Neural cell (in vitro differentiated cells): ENCODE measurements at regions not wholly inside any gene's neighbourhood (a gene's known extent, or its start where the extent isn't known, plus 50 kb on each side); places are given as distances from the start of the nearest gene placed in this dataset.

Experiments
- H2AFZ ChIP-seq: fragments of 200-600, 300-800 bp; sonication (generic), shearing (Covaris generic); 2 replicates; pipeline ENCODE4 v1.6.0; 2014; ENCODE audit warnings: low read depth, mild to moderate bottlenecking, antibody characterized with exemption, low read length, moderate library complexity
- H3F3A ChIP-seq: fragments of 200-600 bp; shearing (Covaris generic); 2 replicates; pipeline ENCODE4 v1.6.1; 2016; ENCODE audit warnings: mild to moderate bottlenecking, moderate library complexity, mixed read lengths, antibody characterized with exemption, low read length; ENCODE audit not compliant: insufficient read depth, poor library complexity, severe bottlenecking
- H3K27ac ChIP-seq: fragments of 200-600, 300-800 bp; sonication (generic), shearing (Covaris generic); 2 replicates; pipeline ENCODE4 v1.5.1; 2014; ENCODE audit warnings: mild to moderate bottlenecking, low read length, moderate library complexity
- H3K27me3 ChIP-seq: fragments of 300-800, 200-600 bp; sonication (generic), shearing (Covaris generic); 2 replicates; pipeline ENCODE4 v1.6.0; 2014; ENCODE audit warnings: mild to moderate bottlenecking, low read depth, low read length, moderate library complexity; ENCODE audit not compliant: insufficient read depth
- H3K36me3 ChIP-seq: fragments of 300-800, 200-600 bp; sonication (generic), shearing (Covaris generic); 2 replicates; pipeline ENCODE4 v1.5.1; 2014; ENCODE audit warnings: mild to moderate bottlenecking, antibody characterized with exemption, low read length, moderate library complexity; ENCODE audit not compliant: insufficient read depth
- H3K4me2 ChIP-seq: fragments of 300-800, 200-600 bp; sonication (generic), shearing (Covaris generic); 2 replicates; pipeline ENCODE4 v1.6.0; 2014; ENCODE audit warnings: mild to moderate bottlenecking, low read length
- H3K4me3 ChIP-seq: fragments of 300-800, 200-600 bp; sonication (generic), shearing (Covaris generic); 2 replicates; pipeline ENCODE4 v1.5.1; 2014; ENCODE audit warnings: mild to moderate bottlenecking, low read length, moderate library complexity
- H3K79me2 ChIP-seq: fragments of 200-600 bp; shearing (Covaris generic); replicated peaks from 2 replicates; pipeline ENCODE4 v1.6.0; 2014; ENCODE audit warnings: mild to moderate bottlenecking, low read length, moderate library complexity; ENCODE audit not compliant: insufficient read depth
- H3K9ac ChIP-seq: fragments of 300-800, 200-600 bp; sonication (generic), shearing (Covaris generic); 2 replicates; pipeline ENCODE4 v1.6.1; 2016; ENCODE audit warnings: mild to moderate bottlenecking, low read length, mixed read lengths
- H3K9me2 ChIP-seq: fragments of 200-600 bp; shearing (Covaris generic); 2 replicates; pipeline ENCODE4 v1.6.1; 2016; ENCODE audit warnings: mild to moderate bottlenecking, low read length, mixed read lengths; ENCODE audit not compliant: insufficient read depth
- H3K9me3 ChIP-seq: fragments of 200-600, 300-800 bp; sonication (generic), shearing (Covaris generic); 2 replicates; pipeline ENCODE4 v1.6.1; 2016; ENCODE audit warnings: mild to moderate bottlenecking, mixed run types, low read length, moderate library complexity, mixed read lengths
- H4K20me1 ChIP-seq: fragments of 200-600 bp; shearing (Covaris generic); 2 replicates; pipeline ENCODE4 v1.6.1; 2016; ENCODE audit warnings: mild to moderate bottlenecking, mixed run types; ENCODE audit not compliant: insufficient read depth
- EP300 ChIP-seq: fragments of 450-650 bp; conservative IDR thresholded peaks from 2 replicates; pipeline ENCODE4 v1.6.1; 2014; ENCODE audit warnings: antibody characterized with exemption, mild to moderate bottlenecking, moderate library complexity; ENCODE audit not compliant: poor library complexity, severe bottlenecking
- EZH2 ChIP-seq: fragments of 200-600, 300-800 bp; shearing (Covaris generic), sonication (generic); IDR thresholded peaks from 2 replicates; pipeline ENCODE4 v1.6.1; 2014; ENCODE audit warnings: antibody characterized with exemption, low read length, borderline replicate concordance, mild to moderate bottlenecking; ENCODE audit not compliant: insufficient read depth, poor library complexity, severe bottlenecking
- MXI1 ChIP-seq: fragments of 450-650 bp; conservative IDR thresholded peaks from 2 replicates; pipeline ENCODE4 v1.6.1; 2014; ENCODE audit warnings: antibody characterized with exemption, mild to moderate bottlenecking; ENCODE audit not compliant: poor library complexity, severe bottlenecking
- POLR2AphosphoS5 ChIP-seq: IDR thresholded peaks from 2 replicates; pipeline ENCODE4 v1.6.1; 2012
- RAD21 ChIP-seq: fragments of 450-650 bp; conservative IDR thresholded peaks from 2 replicates; pipeline ENCODE4 v1.6.1; 2014; ENCODE audit warnings: antibody characterized with exemption, mild to moderate bottlenecking, moderate library complexity
- SMC3 ChIP-seq: fragments of 450-650 bp; conservative IDR thresholded peaks from 2 replicates; pipeline ENCODE4 v1.6.1; 2014; ENCODE audit warnings: antibody characterized with exemption, mild to moderate bottlenecking, moderate library complexity; ENCODE audit not compliant: poor library complexity
- TAF1 ChIP-seq: IDR thresholded peaks from 2 replicates; pipeline ENCODE4 v1.6.1; 2012; ENCODE audit warnings: low read depth
- TF ChIP-seq, protein P1 (sequence below): IDR thresholded peaks from 2 replicates; pipeline ENCODE4 v1.6.1; 2012; ENCODE audit warnings: borderline replicate concordance
- TF ChIP-seq, protein P2 (sequence below): fragments of 450-650 bp; IDR thresholded peaks from 2 replicates; pipeline ENCODE4 v1.5.1; 2014; ENCODE audit warnings: antibody characterized with exemption, mild to moderate bottlenecking, moderate library complexity; ENCODE audit not compliant: poor library complexity, severe bottlenecking

DNA sequence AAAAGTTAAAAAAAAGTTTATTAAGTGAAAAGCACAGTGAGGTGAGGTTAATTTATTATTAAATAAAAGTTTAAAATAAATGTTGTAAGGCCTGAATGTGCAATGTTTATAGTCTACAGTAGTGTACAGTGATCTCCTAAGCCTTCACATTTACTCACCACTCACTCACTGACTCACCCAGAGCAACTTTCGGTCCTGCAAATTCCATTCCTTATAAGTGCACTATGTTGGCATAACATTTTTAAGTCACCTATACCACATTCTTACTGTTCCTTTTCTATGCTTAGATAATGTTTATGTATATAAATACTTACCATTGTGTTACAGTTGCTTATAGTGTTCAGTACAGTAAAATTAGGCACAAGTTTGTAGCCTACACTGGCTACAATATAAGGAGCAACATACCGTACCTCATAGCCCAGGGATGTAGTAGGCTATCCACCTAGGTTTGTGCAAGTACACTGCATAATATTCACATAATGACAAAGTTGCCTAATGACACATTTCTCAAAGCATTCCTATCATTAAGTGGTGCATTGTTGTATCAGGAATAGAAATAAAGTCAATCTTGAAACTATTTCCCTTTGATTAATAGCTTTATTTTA lies 426.5 kb upstream of the BRINP3 start:
- no peak for TF ChIP-seq RAD21
- TF ChIP-seq, protein P1, sequence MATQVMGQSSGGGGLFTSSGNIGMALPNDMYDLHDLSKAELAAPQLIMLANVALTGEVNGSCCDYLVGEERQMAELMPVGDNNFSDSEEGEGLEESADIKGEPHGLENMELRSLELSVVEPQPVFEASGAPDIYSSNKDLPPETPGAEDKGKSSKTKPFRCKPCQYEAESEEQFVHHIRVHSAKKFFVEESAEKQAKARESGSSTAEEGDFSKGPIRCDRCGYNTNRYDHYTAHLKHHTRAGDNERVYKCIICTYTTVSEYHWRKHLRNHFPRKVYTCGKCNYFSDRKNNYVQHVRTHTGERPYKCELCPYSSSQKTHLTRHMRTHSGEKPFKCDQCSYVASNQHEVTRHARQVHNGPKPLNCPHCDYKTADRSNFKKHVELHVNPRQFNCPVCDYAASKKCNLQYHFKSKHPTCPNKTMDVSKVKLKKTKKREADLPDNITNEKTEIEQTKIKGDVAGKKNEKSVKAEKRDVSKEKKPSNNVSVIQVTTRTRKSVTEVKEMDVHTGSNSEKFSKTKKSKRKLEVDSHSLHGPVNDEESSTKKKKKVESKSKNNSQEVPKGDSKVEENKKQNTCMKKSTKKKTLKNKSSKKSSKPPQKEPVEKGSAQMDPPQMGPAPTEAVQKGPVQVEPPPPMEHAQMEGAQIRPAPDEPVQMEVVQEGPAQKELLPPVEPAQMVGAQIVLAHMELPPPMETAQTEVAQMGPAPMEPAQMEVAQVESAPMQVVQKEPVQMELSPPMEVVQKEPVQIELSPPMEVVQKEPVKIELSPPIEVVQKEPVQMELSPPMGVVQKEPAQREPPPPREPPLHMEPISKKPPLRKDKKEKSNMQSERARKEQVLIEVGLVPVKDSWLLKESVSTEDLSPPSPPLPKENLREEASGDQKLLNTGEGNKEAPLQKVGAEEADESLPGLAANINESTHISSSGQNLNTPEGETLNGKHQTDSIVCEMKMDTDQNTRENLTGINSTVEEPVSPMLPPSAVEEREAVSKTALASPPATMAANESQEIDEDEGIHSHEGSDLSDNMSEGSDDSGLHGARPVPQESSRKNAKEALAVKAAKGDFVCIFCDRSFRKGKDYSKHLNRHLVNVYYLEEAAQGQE = no peak
- no peak for TF ChIP-seq EP300
- TF ChIP-seq, protein P2, sequence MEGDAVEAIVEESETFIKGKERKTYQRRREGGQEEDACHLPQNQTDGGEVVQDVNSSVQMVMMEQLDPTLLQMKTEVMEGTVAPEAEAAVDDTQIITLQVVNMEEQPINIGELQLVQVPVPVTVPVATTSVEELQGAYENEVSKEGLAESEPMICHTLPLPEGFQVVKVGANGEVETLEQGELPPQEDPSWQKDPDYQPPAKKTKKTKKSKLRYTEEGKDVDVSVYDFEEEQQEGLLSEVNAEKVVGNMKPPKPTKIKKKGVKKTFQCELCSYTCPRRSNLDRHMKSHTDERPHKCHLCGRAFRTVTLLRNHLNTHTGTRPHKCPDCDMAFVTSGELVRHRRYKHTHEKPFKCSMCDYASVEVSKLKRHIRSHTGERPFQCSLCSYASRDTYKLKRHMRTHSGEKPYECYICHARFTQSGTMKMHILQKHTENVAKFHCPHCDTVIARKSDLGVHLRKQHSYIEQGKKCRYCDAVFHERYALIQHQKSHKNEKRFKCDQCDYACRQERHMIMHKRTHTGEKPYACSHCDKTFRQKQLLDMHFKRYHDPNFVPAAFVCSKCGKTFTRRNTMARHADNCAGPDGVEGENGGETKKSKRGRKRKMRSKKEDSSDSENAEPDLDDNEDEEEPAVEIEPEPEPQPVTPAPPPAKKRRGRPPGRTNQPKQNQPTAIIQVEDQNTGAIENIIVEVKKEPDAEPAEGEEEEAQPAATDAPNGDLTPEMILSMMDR = no peak
- no peak for TF ChIP-seq SMC3
- no peak for TF ChIP-seq TAF1
- TF ChIP-seq MXI1 = no peak
- no peak for TF ChIP-seq POLR2AphosphoS5
- TF ChIP-seq EZH2 = no peak
- H3K36me3 ChIP-seq = no peaks in the 10 kb centered on the region
- H3K27me3 ChIP-seq = no peaks in the 10 kb centered on the region
- H2AFZ ChIP-seq = no peak overlapping the region
- H3K4me2 ChIP-seq = no peak overlapping the region
- no peaks in the 10 kb centered on the region for H3K79me2 ChIP-seq
- H3K9me2 ChIP-seq = no peaks in the 10 kb centered on the region
- no peaks in the 10 kb centered on the region for H3F3A ChIP-seq
- H3K9ac ChIP-seq = no peak overlapping the region
- no peaks in the 10 kb centered on the region for H4K20me1 ChIP-seq
- H3K27ac ChIP-seq = no peak overlapping the region
- no peaks in the 10 kb centered on the region for H3K9me3 ChIP-seq
- no peak overlapping the region for H3K4me3 ChIP-seq

- Histone ChIP-seq H3K27me3 (no peaks in the 10 kb centered on the region), H3K9me2 (no peaks in the 10 kb centered on the region), H3K9ac (no peak overlapping the region), H4K20me1 (no peaks in the 10 kb centered on the region), H3K36me3 (no peaks in the 10 kb centered on the region), H3K9me3 (no peaks in the 10 kb centered on the region), H3F3A (no peaks in the 10 kb centered on the region), H3K4me2 (no peak overlapping the region), H3K4me3 (no peak overlapping the region), H2AFZ (no peak overlapping the region), H3K79me2 (no peaks in the 10 kb centered on the region), H3K27ac (no peak overlapping the region)
- TF ChIP-seq TAF1 = no peak
These were observed 428.6 kb upstream of the BRINP3 start for GRCh38 chr1:190906206-190906725.
